Jurkat, Clone E6-1 (cell line): ENCODE measurements at regions not wholly inside any gene's neighbourhood (a gene's known extent, or its start where the extent isn't known, plus 50 kb on each side); places are given as distances from the start of the nearest gene placed in this dataset.

ENCODE experiments used
- DNase-seq: peaks from one replicate; pipeline ENCODE4 v3.0.0-alpha.2; 2011; ENCODE audit warnings: low read depth, low spot score
- H3K4me3 ChIP-seq: 2 replicates; pipeline ENCODE4 v1.5.1; 2011; ENCODE audit warnings: mild to moderate bottlenecking, low read length, control low read depth, moderate library complexity

DNA sequence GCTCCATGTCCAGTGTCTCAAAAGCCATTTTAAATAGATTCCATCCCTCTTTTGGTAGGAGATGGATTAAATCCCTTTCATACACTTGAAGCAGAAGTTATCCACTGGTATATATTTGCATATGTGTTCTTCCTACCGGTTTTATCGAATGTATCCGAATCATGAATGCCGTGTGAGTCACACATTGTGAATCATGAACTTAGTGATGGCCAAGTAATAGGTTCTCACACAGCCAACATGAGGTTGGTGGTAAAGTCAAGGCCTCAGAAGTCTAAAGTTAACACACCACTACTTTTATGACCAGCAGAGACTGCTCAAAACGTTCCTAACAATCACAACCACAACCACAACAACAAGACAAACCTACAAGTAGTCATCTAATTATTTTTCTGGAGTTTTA, 345.5 kb downstream of the THBS2 start:
- no peak for DNase-seq
- no peak overlapping the region for H3K4me3 ChIP-seq

- H3K4me3 ChIP-seq, result no peak overlapping the region
- DNase-seq, result no peak
These were observed 347.3 kb downstream of the THBS2 start for GRCh38 chr6:168906391-168906790.

DNA sequence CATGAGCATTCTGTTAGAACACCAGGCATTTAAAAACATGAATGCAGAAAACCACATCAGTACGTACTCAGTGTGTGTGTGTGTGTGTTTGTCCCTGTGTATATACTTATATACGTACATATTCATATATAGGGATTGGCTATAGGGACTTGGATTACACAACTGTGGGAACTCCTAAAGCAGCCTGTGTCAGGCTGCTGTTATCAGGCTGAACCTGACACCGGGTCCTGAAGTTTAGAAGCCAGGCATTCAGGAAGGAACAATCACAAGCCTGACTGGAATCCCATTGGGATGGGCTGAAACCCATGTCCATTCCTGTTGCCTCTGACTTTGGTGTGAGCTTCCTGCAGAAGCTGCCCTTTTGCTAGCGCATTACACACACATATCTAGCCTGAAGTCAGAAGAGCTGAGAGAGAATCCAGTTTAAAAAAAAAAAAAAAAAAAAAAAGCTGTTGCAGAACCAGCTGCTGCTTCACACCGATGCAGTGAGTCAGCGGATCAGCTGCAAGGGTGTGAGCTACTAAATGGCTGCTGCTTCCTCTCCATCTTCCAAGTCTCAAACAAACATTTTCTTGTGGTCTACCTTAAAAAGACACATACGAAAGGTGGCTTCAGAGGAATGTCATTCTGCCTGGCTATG, 348.1 kb downstream of the THBS2 start:
- DNase-seq, result peak; percentile 67
- no peak overlapping the region for H3K4me3 ChIP-seq

GRCh38 chr6:168903613-168904345, 349.9 kb downstream of the THBS2 start:
- DNase-seq, result no peak
- no peak overlapping the region for H3K4me3 ChIP-seq

GRCh38 chr6:168902075-168902474, 351.6 kb downstream of the THBS2 start:
- no peak for DNase-seq

DNA sequence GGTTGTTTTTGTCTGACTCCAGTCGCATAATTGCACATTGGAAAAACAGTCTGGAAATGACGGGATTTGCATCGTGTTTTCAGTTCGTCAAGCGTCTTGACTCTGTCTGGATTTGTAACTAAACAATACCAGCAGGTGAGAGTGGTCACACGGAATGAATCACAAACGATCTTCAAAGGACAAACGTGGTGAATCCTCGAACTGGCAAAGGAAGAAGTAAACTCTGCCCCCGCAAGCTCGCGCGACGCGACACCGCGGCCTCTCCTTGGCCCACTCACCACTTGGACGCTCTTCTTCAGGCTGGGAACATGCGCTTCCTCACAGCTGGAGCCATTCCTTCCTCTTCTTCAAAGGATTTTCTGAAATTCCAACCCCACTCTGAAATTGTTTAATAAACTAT, 352.6 kb downstream of the THBS2 start:
- no peak overlapping the region for H3K4me3 ChIP-seq
- no peak for DNase-seq

More at GRCh38 chr6:168902075-168902474, 351.6 kb downstream of the THBS2 start:
- H3K4me3 ChIP-seq, result no peak overlapping the region

- H3K4me3 ChIP-seq, result no peak overlapping the region
- no peak for DNase-seq
These were observed 357.3 kb downstream of the THBS2 start for GRCh38 chr6:168896321-168896720.

- H3K4me3 ChIP-seq, result peak overlapping the region; percentile 23
- peak; percentile 71 for DNase-seq
These were observed 358.4 kb downstream of the THBS2 start for GRCh38 chr6:168895102-168895812.

- DNase-seq, result no peak
These were observed 361.6 kb downstream of the THBS2 start for GRCh38 chr6:168892031-168892430.

DNA sequence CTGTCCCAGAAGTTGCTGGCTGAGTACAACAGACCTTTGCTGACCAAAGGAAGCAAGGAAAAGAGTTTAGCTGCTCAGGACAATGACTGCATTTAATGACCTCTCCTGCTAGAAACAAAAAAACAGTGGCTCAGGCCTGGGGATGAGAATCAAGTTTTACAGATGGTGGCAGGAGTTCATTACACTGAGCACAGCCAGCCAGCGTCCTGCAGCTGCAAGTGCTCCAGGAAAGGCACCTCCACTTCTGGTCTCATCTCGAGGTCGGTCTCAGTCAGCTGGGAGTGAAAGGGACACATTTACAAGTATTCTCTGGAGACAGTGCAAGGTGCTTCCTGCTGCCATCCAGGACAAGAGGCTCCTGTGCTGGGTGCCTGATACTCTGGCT, 362.7 kb downstream of the THBS2 start:
- no peak overlapping the region for H3K4me3 ChIP-seq
- no peak for DNase-seq

More at GRCh38 chr6:168892031-168892430, 361.6 kb downstream of the THBS2 start:
- H3K4me3 ChIP-seq, result no peak overlapping the region

GRCh38 chr6:168890306-168890980, 363.2 kb downstream of the THBS2 start:
- H3K4me3 ChIP-seq, result no peak overlapping the region
- DNase-seq, result no peak

DNA sequence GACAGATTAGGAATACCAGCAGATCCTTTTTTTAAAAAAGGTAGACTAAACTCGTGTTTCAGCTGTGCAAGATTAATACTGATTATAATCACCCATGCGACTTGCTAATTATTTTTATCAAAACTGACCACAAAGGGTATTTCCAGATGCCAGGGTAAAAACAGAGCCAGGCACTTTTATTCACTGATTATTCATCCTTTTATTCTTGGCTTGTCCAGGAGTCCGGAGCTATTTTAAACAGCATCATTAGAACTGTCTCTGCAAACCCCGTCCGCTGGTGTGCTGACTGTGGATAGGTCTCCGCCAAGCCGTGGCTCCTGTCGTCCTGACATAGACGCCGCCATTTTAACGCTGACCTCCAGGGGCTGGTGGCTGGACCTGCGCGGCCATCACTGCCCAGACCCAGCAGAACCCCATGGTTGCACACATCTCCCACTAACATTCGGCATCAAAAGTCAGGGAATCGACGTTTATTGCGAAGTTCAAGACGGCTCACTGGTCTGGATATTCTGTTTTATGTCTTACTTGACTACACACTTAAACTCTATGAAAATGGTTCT, 364.8 kb downstream of the THBS2 start:
- no peak overlapping the region for H3K4me3 ChIP-seq
- DNase-seq, result no peak

DNA sequence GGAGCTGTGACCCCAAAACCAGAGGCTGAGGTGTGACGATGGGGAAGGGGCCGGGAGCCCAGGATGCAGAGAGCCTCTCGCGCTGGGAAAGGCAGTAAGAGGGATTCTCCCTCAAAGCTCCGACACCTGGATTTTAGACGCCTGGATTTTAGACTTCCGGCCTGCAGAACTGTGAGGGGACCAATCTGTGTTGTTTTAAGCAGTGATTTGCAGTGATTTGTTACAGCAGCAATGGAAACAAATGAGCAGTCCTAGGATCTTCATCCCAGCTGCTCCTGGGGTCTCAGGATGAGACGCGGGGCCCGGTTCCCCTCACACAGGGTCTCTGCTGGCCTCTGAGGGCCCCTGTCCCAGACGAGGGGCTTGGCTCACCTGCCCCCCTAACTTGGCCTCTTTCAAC, 365.5 kb downstream of the THBS2 start:
- no peak for DNase-seq
- H3K4me3 ChIP-seq, result no peak overlapping the region

- H3K4me3 ChIP-seq, result no peak overlapping the region
These were observed 366.0 kb downstream of the THBS2 start for GRCh38 chr6:168887621-168888020.

DNA sequence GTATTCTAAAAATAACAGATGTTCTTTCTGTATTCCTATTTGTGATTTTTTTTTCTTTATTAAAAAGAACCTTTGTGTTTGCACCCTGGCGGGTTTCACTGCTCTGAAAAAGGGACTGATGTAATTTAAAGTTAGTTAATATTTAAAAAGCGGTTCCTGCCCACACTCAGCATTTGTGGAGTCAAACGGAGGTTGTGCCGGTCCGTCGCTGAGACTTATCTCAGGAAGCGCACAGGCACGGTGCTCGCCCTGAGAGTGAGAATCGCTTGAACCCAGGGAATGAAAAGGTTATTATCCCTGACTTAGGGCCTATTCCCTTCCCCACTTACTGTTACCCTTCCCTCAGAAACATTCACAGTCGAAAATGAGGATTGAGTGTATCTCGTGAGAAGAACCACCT, 366.7 kb downstream of the THBS2 start:
- no peak for DNase-seq
- no peak overlapping the region for H3K4me3 ChIP-seq

More at GRCh38 chr6:168887621-168888020, 366.0 kb downstream of the THBS2 start:
- no peak for DNase-seq

DNA sequence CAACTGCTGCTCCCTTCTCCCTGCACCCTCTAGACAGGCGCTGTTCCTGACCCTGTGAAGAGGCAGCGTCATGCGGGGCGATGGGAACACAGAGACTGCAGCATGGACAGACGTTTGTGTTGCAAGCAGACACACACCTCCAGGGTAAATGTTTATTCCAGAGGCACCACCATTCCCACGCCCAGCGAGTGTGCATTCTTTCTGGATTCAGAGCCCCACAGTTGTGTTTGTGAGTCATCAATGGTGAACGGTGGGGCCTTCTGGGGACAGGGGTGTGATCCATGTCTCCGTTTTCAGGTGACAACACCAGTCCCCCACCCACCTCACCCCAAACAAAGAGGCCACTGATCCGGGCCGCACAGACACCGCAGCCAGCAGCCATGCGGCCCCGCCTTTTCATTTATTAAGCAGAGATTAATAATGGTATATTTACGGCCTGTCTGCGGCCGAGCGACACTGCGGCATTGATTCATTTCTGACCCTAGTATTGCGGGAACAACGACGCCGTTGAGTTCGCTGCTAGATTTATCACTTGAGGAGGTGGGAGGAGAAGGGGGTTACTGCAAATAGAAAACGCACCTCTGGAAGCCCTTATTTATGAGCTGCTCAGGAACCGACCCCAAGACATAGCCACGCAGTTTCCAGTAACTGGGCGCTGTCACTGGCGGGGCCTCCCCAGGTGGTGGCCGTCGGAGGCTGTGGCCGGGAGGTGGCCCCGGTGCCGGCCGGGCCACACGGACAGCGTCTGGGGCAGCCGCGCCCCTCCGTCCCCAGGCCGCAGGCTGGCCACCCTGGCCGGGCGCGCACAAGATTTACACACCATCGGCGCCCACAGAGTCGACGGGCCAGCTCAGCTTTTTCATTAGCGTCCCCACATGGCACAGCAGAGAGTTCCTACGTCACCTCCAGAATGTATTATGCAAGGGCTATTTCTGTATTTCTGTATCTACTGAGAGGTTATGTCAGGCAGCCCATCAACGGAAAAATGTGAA, 367.6 kb downstream of the THBS2 start:
- DNase-seq, result no peak
- no peak overlapping the region for H3K4me3 ChIP-seq

- no peak for DNase-seq
These were observed 368.4 kb downstream of the THBS2 start for GRCh38 chr6:168885196-168885595.

GRCh38 chr6:168884646-168885086, 369.0 kb downstream of the THBS2 start:
- DNase-seq, result peak; percentile 10
- no peak overlapping the region for H3K4me3 ChIP-seq

More at GRCh38 chr6:168885196-168885595, 368.4 kb downstream of the THBS2 start:
- H3K4me3 ChIP-seq, result no peak overlapping the region
